Hepatocyte (in vitro differentiated cells): ENCODE measurements at regions not wholly inside any gene's neighbourhood (a gene's known extent, or its start where the extent isn't known, plus 50 kb on each side); places are given as distances from the start of the nearest gene placed in this dataset.

Experiments
- DNase-seq: peaks from one replicate; pipeline ENCODE4 v3.0.0-alpha.2; 2016; ENCODE audit warnings: low spot score
- H2AFZ ChIP-seq: fragments of 200-600 bp; sonication (generic); 2 replicates; pipeline ENCODE4 v1.6.0; 2016; ENCODE audit warnings: antibody characterized with exemption, mild to moderate bottlenecking
- H3K27ac ChIP-seq: fragments of 200-600 bp; sonication (generic); 2 replicates; pipeline ENCODE4 v1.5.1; 2016; ENCODE audit warnings: mild to moderate bottlenecking
- H3K27me3 ChIP-seq: fragments of 200-600 bp; sonication (generic); 2 replicates; pipeline ENCODE4 v1.6.1; 2016
- H3K36me3 ChIP-seq: fragments of 200-600 bp; sonication (generic); replicated peaks from 2 replicates; pipeline ENCODE4 v1.5.1; 2016; ENCODE audit warnings: low read depth; ENCODE audit not compliant: insufficient read depth
- H3K4me1 ChIP-seq: fragments of 200-600 bp; sonication (generic); 2 replicates; pipeline ENCODE4 v1.5.1; 2016; ENCODE audit warnings: mild to moderate bottlenecking, moderate library complexity; ENCODE audit not compliant: insufficient read depth
- H3K4me2 ChIP-seq: fragments of 200-600 bp; sonication (generic); 2 replicates; pipeline ENCODE4 v1.6.0; 2016
- H3K4me3 ChIP-seq: fragments of 200-600 bp; sonication (generic); 2 replicates; pipeline ENCODE4 v1.5.1; 2016; ENCODE audit warnings: mild to moderate bottlenecking
- H3K79me2 ChIP-seq: fragments of 200-600 bp; sonication (generic); 2 replicates; pipeline ENCODE4 v1.6.0; 2017; ENCODE audit warnings: mild to moderate bottlenecking
- H3K9me2 ChIP-seq: fragments of 200-600 bp; sonication (generic); replicated peaks from 2 replicates; pipeline ENCODE4 v1.6.0; 2017; ENCODE audit warnings: mild to moderate bottlenecking; ENCODE audit not compliant: insufficient read depth
- H3K9me3 ChIP-seq: fragments of 200-600 bp; sonication (generic); 2 replicates; pipeline ENCODE4 v1.5.1; 2016; ENCODE audit warnings: low read depth, mild to moderate bottlenecking
- H4K20me1 ChIP-seq: fragments of 200-600 bp; sonication (generic); 2 replicates; pipeline ENCODE4 v1.6.0; 2016; ENCODE audit warnings: mild to moderate bottlenecking; ENCODE audit not compliant: insufficient read depth, poor library complexity, severe bottlenecking
- EZH2 ChIP-seq: fragments of 200-600 bp; sonication (generic); IDR thresholded peaks from 2 replicates; pipeline ENCODE4 v1.6.1; 2016; ENCODE audit warnings: antibody characterized with exemption, mild to moderate bottlenecking, borderline replicate concordance
- EZH2phosphoT487 ChIP-seq: fragments of 200-600 bp; sonication (generic); IDR thresholded peaks from one replicate; pipeline ENCODE4 v1.6.1; 2018; ENCODE audit warnings: antibody characterized with exemption, mild to moderate bottlenecking, low read depth, moderate library complexity; ENCODE audit not compliant: unreplicated experiment, severe bottlenecking
- WGBS: methylation state at CpG from one replicate; pipeline ENCODE4 v1.1.6; 2016; ENCODE audit warnings: low lambda C conversion rate; ENCODE audit errors: missing lambda C conversion rate; 5-methylcytosine and 5-hydroxymethylcytosine counted together
- TF ChIP-seq, protein P1 (sequence below): fragments of 200-600 bp; sonication (generic); IDR thresholded peaks from 2 replicates; pipeline ENCODE4 v1.5.1; 2016; ENCODE audit warnings: antibody characterized with exemption, mild to moderate bottlenecking; ENCODE audit not compliant: poor library complexity

GRCh38 chr14:21874946-21875345 is 201.3 kb upstream of the OR4E1 start:
- no peaks in the 10 kb centered on the region for H3K9me3 ChIP-seq
- H3K9me2 ChIP-seq: no peaks in the 10 kb centered on the region
- DNase-seq: no peak
- H2AFZ ChIP-seq: no peak overlapping the region
- no peak overlapping the region for H3K4me2 ChIP-seq
- H3K36me3 ChIP-seq: no peaks in the 10 kb centered on the region
- H3K27me3 ChIP-seq: peaks cover 4% of the 10 kb centered on the region
- 76% methylated on average over 1 of the region's 1 CpG for WGBS
- TF ChIP-seq EZH2: no peak
- no peaks in the 10 kb centered on the region for H4K20me1 ChIP-seq
- no peaks in the 10 kb centered on the region for H3K79me2 ChIP-seq
- H3K27ac ChIP-seq: no peak overlapping the region
- no peaks in the 10 kb centered on the region for H3K4me1 ChIP-seq
- no peak overlapping the region for H3K4me3 ChIP-seq

DNA sequence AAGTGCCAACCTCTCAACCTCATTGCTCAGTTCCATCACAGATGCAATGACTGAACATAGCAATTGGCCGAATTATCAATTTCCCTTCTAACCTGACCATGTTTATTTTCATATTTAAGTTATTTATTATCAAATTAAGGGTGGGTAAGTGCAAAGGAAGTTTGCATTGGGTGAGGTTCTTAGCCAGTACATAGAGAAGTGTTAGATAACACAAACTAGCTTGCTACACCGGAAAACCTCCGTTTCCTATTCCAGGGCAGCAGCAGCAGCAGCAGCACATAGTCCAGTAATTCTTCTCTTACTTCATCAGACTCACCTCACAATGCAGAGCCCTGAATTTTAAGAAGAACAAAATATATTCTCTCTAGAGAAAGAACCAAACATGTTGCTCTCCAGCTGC is 200.5 kb upstream of the OR4E1 start:
- no peak overlapping the region for H3K4me3 ChIP-seq
- peaks cover 4% of the 10 kb centered on the region for H3K27me3 ChIP-seq
- H3K9me2 ChIP-seq: no peaks in the 10 kb centered on the region
- no peaks in the 10 kb centered on the region for H3K9me3 ChIP-seq
- H3K79me2 ChIP-seq: no peaks in the 10 kb centered on the region
- no peak for DNase-seq
- H3K27ac ChIP-seq: no peak overlapping the region
- H4K20me1 ChIP-seq: no peaks in the 10 kb centered on the region
- H2AFZ ChIP-seq: no peak overlapping the region
- WGBS: 83% methylated on average over 3 of the region's 3 CpGs
- H3K36me3 ChIP-seq: no peaks in the 10 kb centered on the region
- H3K4me1 ChIP-seq: no peaks in the 10 kb centered on the region
- TF ChIP-seq EZH2phosphoT487 (no peak), EZH2 (no peak)
- TF ChIP-seq, protein P1, sequence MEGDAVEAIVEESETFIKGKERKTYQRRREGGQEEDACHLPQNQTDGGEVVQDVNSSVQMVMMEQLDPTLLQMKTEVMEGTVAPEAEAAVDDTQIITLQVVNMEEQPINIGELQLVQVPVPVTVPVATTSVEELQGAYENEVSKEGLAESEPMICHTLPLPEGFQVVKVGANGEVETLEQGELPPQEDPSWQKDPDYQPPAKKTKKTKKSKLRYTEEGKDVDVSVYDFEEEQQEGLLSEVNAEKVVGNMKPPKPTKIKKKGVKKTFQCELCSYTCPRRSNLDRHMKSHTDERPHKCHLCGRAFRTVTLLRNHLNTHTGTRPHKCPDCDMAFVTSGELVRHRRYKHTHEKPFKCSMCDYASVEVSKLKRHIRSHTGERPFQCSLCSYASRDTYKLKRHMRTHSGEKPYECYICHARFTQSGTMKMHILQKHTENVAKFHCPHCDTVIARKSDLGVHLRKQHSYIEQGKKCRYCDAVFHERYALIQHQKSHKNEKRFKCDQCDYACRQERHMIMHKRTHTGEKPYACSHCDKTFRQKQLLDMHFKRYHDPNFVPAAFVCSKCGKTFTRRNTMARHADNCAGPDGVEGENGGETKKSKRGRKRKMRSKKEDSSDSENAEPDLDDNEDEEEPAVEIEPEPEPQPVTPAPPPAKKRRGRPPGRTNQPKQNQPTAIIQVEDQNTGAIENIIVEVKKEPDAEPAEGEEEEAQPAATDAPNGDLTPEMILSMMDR: no peak
- no peak overlapping the region for H3K4me2 ChIP-seq

GRCh38 chr14:21868442-21869046 is 194.9 kb upstream of the OR4E1 start:
- no peak for TF ChIP-seq EZH2
- TF ChIP-seq, protein P1: peak; percentile 74
- peak; percentile 72 for DNase-seq
- peaks cover 4% of the 10 kb centered on the region for H3K27me3 ChIP-seq
- WGBS: 62% methylated on average over 2 of the region's 2 CpGs
- H3K9me3 ChIP-seq: no peaks in the 10 kb centered on the region
- H4K20me1 ChIP-seq: no peaks in the 10 kb centered on the region
- no peaks in the 10 kb centered on the region for H3K9me2 ChIP-seq
- H3K36me3 ChIP-seq: no peaks in the 10 kb centered on the region
- no peak overlapping the region for H3K4me3 ChIP-seq
- no peaks in the 10 kb centered on the region for H3K79me2 ChIP-seq
- no peak overlapping the region for H2AFZ ChIP-seq
- no peak overlapping the region for H3K27ac ChIP-seq
- no peak overlapping the region for H3K4me2 ChIP-seq
- H3K4me1 ChIP-seq: no peaks in the 10 kb centered on the region

DNA sequence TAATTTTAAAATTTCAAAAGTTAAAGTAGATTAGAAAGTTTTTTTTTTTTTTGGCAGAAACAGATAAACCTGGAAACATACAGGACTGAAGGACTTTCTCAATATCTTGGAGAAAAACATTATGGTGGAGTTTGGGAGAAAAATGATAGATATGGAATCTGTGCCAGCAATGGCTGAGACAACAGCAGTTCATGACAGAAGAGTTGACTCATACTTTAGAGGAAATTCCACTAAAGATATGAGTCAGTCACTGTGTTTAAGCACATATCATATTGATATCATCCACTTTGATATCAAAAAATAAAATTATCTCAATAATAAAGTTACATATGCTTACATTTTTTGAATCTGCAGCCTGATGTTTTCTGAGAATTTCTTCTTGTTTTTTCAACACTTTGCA is 193.9 kb upstream of the OR4E1 start:
- no peak for TF ChIP-seq EZH2
- TF ChIP-seq, protein P1: no peak
- TF ChIP-seq EZH2phosphoT487: no peak
- Histone ChIP-seq H3K9me2 (no peaks in the 10 kb centered on the region), H3K4me3 (no peak overlapping the region), H3K36me3 (no peaks in the 10 kb centered on the region), H2AFZ (no peak overlapping the region), H3K27me3 (no peaks in the 10 kb centered on the region), H3K4me2 (no peak overlapping the region), H4K20me1 (no peaks in the 10 kb centered on the region), H3K4me1 (no peaks in the 10 kb centered on the region), H3K79me2 (no peaks in the 10 kb centered on the region), H3K9me3 (no peaks in the 10 kb centered on the region), H3K27ac (no peak overlapping the region)
- DNase-seq: no peak
